ENCODE measurements at regions not wholly inside any gene's neighbourhood (a gene's known extent, or its start where the extent isn't known, plus 50 kb on each side); places are given as distances from the start of the nearest gene placed in this dataset.

DNA sequence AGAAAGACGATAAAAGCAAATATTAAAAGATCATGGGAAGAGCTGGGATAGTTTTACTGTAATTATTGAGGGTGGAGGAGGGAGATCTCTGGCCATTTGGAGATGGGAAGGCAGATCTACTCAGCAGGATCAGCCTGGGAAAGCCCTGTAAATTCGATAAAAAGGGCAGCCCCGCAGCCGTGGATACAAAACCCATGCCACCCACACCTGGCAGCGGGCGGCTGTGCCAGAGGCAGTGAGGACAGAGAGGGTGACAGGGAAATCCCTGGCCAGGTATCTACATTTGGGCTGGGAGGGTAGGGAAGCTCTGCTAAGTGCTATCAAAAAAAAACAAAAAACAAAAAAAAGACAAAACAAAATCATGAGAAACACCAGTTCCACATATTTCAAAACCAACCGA is 379.2 kb upstream of the IRX1 start:
- Histone ChIP-seq H3K27me3 (replicated peaks; ENCODE audit: insufficient read depth) (no peaks in the 10 kb centered on the region), H3K9me3 (no peaks in the 10 kb centered on the region), H3K36me3 (no peaks in the 10 kb centered on the region), H3K27ac (no peak overlapping the region), H3K4me1 (ENCODE audit: control insufficient read depth in 1 of 2, low read depth in 2 of 2) (no peaks in the 10 kb centered on the region), H3K4me3 (no peak overlapping the region)
- TF ChIP-seq CTCF (IDR thresholded peaks at IDR 0.05), result no peak
- DNase-seq (ENCODE audit: low spot score) (no peak), ATAC-seq (ENCODE audit: insufficient number of reproducible peaks, low FRiP score, low read depth) (no peak)

- Histone ChIP-seq H3K9me3 (no peaks in the 10 kb centered on the region), H3K27me3 (replicated peaks; ENCODE audit: insufficient read depth) (no peaks in the 10 kb centered on the region), H3K4me3 (no peak overlapping the region), H3K27ac (no peak overlapping the region), H3K36me3 (no peaks in the 10 kb centered on the region), H3K4me1 (ENCODE audit: control insufficient read depth in 1 of 2, low read depth in 2 of 2) (no peaks in the 10 kb centered on the region)
- TF ChIP-seq CTCF (IDR thresholded peaks at IDR 0.05), result no peak
- ATAC-seq (ENCODE audit: insufficient number of reproducible peaks, low FRiP score, low read depth) (no peak), DNase-seq (ENCODE audit: low spot score) (no peak)
These were observed 380.7 kb upstream of the IRX1 start for GRCh38 chr5:3214838-3215374.

GRCh38 chr5:3214396-3214795 is 381.2 kb upstream of the IRX1 start:
- H3K27me3 ChIP-seq (replicated peaks; ENCODE audit: insufficient read depth), result no peaks in the 10 kb centered on the region
- ATAC-seq (ENCODE audit: insufficient number of reproducible peaks, low FRiP score, low read depth), result no peak
- no peak overlapping the region for H3K4me3 ChIP-seq
- no peak for DNase-seq (ENCODE audit: low spot score)
- H3K9me3 ChIP-seq, result no peaks in the 10 kb centered on the region
- no peaks in the 10 kb centered on the region for H3K4me1 ChIP-seq (ENCODE audit: control insufficient read depth in 1 of 2, low read depth in 2 of 2)
- H3K36me3 ChIP-seq, result no peaks in the 10 kb centered on the region
- TF ChIP-seq CTCF (IDR thresholded peaks at IDR 0.05), result no peak
- H3K27ac ChIP-seq, result no peak overlapping the region

GRCh38 chr5:3212869-3213268 is 382.8 kb upstream of the IRX1 start:
- Histone ChIP-seq H3K9me3 (no peaks in the 10 kb centered on the region), H3K36me3 (no peaks in the 10 kb centered on the region), H3K27ac (no peak overlapping the region), H3K4me3 (no peak overlapping the region), H3K4me1 (ENCODE audit: control insufficient read depth in 1 of 2, low read depth in 2 of 2) (no peaks in the 10 kb centered on the region), H3K27me3 (replicated peaks; ENCODE audit: insufficient read depth) (no peaks in the 10 kb centered on the region)
- ATAC-seq (ENCODE audit: insufficient number of reproducible peaks, low FRiP score, low read depth), result no peak
- no peak for TF ChIP-seq CTCF (IDR thresholded peaks at IDR 0.05)
- DNase-seq (ENCODE audit: low spot score), result no peak

- H3K27me3 ChIP-seq (replicated peaks; ENCODE audit: insufficient read depth), result no peaks in the 10 kb centered on the region
- no peaks in the 10 kb centered on the region for H3K9me3 ChIP-seq
- no peaks in the 10 kb centered on the region for H3K36me3 ChIP-seq
- H3K4me1 ChIP-seq (ENCODE audit: control insufficient read depth in 1 of 2, low read depth in 2 of 2), result no peaks in the 10 kb centered on the region
- TF ChIP-seq CTCF (IDR thresholded peaks at IDR 0.05), result no peak
- DNase-seq (ENCODE audit: low spot score) (no peak), ATAC-seq (ENCODE audit: insufficient number of reproducible peaks, low FRiP score, low read depth) (no peak)
- no peak overlapping the region for H3K27ac ChIP-seq
- H3K4me3 ChIP-seq, result no peak overlapping the region
These were observed 385.1 kb upstream of the IRX1 start for GRCh38 chr5:3210531-3210930.
